ENCODE measurements at regions not wholly inside any gene's neighbourhood (a gene's known extent, or its start where the extent isn't known, plus 50 kb on each side); places are given as distances from the start of the nearest gene placed in this dataset.

GRCh38 chr20:63119963-63120807 lies 95.7 kb downstream of the YTHDF1 start:
- no peak for TF ChIP-seq POLR2AphosphoS5 (IDR thresholded peaks at IDR 0.05)
- TF ChIP-seq POLR2A (IDR thresholded peaks at IDR 0.05): no peak
- no peak for TF ChIP-seq CTCF (IDR thresholded peaks at IDR 0.05)
